ENCODE measurements at regions not wholly inside any gene's neighbourhood (a gene's known extent, or its start where the extent isn't known, plus 50 kb on each side); places are given as distances from the start of the nearest gene placed in this dataset.

DNA sequence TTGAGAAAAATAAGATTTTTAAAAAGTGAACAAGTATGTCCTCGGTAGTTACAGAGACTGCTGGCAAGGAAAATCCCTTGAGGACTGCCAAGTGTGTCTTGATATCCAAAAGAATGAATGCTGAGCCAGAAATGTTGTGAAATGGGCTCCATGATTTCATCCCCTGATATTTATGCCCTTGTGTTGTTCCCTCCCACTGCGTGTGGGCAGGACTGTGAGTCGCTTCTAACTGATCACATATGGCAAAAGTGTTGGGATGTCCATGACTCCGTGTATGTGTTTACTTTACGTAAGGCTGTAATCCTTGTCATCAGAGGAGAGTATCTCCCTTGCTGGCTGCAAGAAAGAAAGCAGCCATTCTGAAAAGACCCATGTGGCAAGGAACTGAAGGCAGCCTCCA is 285.1 kb downstream of the SS18 start:
- Histone ChIP-seq H3K27me3 (ENCODE audit: insufficient read depth, low read length) (no peaks in the 10 kb centered on the region), H3K9ac (ENCODE audit: low read depth, low read length) (no peak overlapping the region), H3K36me3 (ENCODE audit: insufficient read depth, low read depth, low read length) (no peaks in the 10 kb centered on the region), H3K9me3 (ENCODE audit: insufficient read depth, low read depth, low read length) (no peaks in the 10 kb centered on the region), H3K27ac (ENCODE audit: low read length) (no peak overlapping the region), H3K4me1 (ENCODE audit: insufficient read depth, low read length) (no peaks in the 10 kb centered on the region), H3K4me3 (ENCODE audit: low read length) (no peak overlapping the region)

DNA sequence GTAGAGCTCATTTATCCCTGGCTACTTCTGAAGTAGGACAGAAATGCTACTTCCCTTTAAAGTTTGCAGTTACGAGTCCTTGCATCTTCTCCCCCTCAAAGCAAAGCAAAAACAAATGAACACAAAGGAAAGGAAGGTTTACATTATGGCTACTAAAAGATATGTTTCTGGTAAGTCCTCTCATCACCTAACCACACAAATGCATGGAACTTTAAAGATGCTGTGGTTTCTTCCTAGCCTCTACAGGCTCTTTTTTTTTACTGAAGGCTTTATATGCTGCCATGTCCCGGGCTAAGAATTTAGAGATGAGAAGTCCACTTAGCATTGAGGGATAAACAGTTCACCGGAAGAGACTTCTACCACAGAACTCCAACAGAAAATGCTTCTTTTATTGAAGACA is 291.2 kb downstream of the SS18 start:
- Histone ChIP-seq H3K27ac (ENCODE audit: low read length) (no peak overlapping the region), H3K9ac (ENCODE audit: low read depth, low read length) (no peak overlapping the region), H3K27me3 (ENCODE audit: insufficient read depth, low read length) (no peaks in the 10 kb centered on the region), H3K9me3 (ENCODE audit: insufficient read depth, low read depth, low read length) (no peaks in the 10 kb centered on the region), H3K4me3 (ENCODE audit: low read length) (no peak overlapping the region), H3K4me1 (ENCODE audit: insufficient read depth, low read length) (no peaks in the 10 kb centered on the region), H3K36me3 (ENCODE audit: insufficient read depth, low read depth, low read length) (no peaks in the 10 kb centered on the region)

DNA sequence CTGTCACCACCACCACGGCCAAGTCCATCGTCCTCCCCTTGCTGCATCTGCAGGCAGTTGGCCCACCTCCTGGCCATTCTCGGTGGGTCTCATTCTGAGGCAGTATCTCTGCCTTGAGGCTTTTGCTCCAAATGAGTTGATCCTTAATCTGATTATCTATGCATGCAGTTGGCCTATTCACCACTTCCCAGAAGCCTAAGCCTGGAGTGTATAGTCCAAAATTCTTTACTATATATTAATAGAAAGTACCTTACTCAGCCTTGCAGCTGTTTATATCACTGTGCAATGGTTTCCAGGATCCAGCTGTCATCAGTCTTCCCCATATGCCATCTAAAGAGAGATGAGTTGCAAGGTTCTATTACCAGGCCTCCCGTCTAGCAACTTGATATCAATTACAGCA is 292.4 kb downstream of the SS18 start:
- Histone ChIP-seq H3K9ac (ENCODE audit: low read depth, low read length) (no peak overlapping the region), H3K27me3 (ENCODE audit: insufficient read depth, low read length) (no peaks in the 10 kb centered on the region), H3K4me1 (ENCODE audit: insufficient read depth, low read length) (no peaks in the 10 kb centered on the region), H3K9me3 (ENCODE audit: insufficient read depth, low read depth, low read length) (no peaks in the 10 kb centered on the region), H3K4me3 (ENCODE audit: low read length) (no peak overlapping the region), H3K27ac (ENCODE audit: low read length) (no peak overlapping the region), H3K36me3 (ENCODE audit: insufficient read depth, low read depth, low read length) (no peaks in the 10 kb centered on the region)

DNA sequence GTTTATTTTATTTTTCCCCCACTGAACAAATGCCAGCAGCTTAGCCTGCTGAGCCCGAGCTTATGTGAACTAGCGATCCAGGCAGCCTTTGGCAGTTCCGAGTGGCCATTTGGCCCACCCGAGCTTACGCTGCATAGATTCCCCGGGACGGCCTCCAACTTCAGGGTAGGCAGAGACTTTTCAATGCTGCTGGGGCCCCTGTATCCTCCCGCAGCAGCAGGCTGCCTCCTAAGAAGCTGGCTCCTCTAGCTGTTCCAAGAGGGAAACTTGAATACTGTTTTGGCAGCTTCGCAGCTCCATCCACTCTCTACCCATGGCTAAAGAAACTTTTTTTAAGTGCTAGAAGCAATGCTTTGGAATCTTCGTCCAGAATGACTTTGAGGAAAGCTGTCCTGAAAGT is 295.2 kb downstream of the SS18 start:
- Histone ChIP-seq H3K36me3 (ENCODE audit: insufficient read depth, low read depth, low read length) (no peaks in the 10 kb centered on the region), H3K27ac (ENCODE audit: low read length) (no peak overlapping the region), H3K4me1 (ENCODE audit: insufficient read depth, low read length) (no peaks in the 10 kb centered on the region), H3K9ac (ENCODE audit: low read depth, low read length) (no peak overlapping the region), H3K4me3 (ENCODE audit: low read length) (no peak overlapping the region), H3K9me3 (ENCODE audit: insufficient read depth, low read depth, low read length) (no peaks in the 10 kb centered on the region), H3K27me3 (ENCODE audit: insufficient read depth, low read length) (no peaks in the 10 kb centered on the region)

DNA sequence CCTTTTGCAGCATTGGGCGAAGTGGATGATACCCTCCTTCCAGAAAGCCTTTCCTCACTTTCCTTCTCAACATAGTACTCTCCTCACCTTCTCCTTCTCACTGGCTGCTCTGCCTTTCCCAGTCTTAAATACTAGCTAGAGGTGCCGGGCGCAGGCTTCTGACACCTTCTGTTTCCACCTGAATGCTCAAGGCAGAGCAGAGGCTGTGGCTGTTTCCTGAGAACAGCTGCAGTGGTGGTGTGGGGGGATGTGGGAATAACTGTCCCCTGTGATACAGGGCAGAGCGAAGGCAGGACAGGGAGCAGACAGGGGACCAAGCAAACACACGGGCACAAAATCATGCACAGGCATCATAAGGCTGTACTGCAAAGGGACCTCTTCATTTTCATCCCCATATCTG is 303.1 kb downstream of the SS18 start:
- H3K27me3 ChIP-seq (ENCODE audit: insufficient read depth, low read length): no peaks in the 10 kb centered on the region
- no peak overlapping the region for H3K9ac ChIP-seq (ENCODE audit: low read depth, low read length)
- H3K4me1 ChIP-seq (ENCODE audit: insufficient read depth, low read length): no peaks in the 10 kb centered on the region
- H3K27ac ChIP-seq (ENCODE audit: low read length): no peak overlapping the region
- no peaks in the 10 kb centered on the region for H3K36me3 ChIP-seq (ENCODE audit: insufficient read depth, low read depth, low read length)
- no peak overlapping the region for H3K4me3 ChIP-seq (ENCODE audit: low read length)
- H3K9me3 ChIP-seq (ENCODE audit: insufficient read depth, low read depth, low read length): no peaks in the 10 kb centered on the region

DNA sequence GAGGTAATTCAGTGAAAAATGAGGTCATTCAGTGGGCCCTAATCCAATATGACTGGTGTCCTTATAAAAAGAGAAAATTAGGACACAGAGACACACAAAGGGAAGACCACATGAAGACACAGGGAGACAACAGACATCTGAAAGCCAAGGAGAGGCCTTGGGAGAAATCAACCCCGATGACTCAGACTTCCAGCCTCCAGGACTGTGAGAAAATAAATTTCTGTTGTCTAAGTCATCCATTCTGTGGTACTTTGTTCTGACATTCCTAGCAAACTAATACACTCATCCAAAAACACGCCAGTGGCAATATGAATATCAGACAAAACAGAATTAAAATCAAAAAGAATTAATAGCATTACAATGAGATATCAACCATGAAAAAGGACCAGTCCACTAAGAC is 303.7 kb downstream of the SS18 start:
- no peaks in the 10 kb centered on the region for H3K36me3 ChIP-seq (ENCODE audit: insufficient read depth, low read depth, low read length)
- no peak overlapping the region for H3K27ac ChIP-seq (ENCODE audit: low read length)
- H3K9me3 ChIP-seq (ENCODE audit: insufficient read depth, low read depth, low read length): no peaks in the 10 kb centered on the region
- H3K27me3 ChIP-seq (ENCODE audit: insufficient read depth, low read length): no peaks in the 10 kb centered on the region
- no peaks in the 10 kb centered on the region for H3K4me1 ChIP-seq (ENCODE audit: insufficient read depth, low read length)
- no peak overlapping the region for H3K4me3 ChIP-seq (ENCODE audit: low read length)
- H3K9ac ChIP-seq (ENCODE audit: low read depth, low read length): no peak overlapping the region

DNA sequence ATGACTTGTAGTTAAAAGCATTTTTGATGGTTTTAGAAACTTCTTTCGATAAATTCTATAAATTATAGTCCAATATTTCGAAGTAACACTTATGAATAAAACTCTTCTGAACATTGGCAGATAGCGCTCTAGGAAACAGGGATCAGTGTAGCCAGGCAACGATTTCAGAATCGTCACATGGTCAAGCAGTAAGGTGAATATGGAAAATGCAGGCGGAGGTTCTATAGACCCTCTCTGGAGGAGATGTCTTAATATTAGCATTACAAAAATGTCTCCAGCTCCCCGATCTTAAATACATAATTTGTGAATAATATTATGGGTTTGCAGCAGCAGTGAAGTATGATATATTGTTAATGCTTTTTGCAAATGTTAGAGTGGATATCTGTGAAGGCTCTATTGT is 310.3 kb downstream of the SS18 start:
- no peaks in the 10 kb centered on the region for H3K27me3 ChIP-seq (ENCODE audit: insufficient read depth, low read length)
- H3K4me3 ChIP-seq (ENCODE audit: low read length): no peak overlapping the region
- H3K4me1 ChIP-seq (ENCODE audit: insufficient read depth, low read length): no peaks in the 10 kb centered on the region
- H3K9me3 ChIP-seq (ENCODE audit: insufficient read depth, low read depth, low read length): no peaks in the 10 kb centered on the region
- H3K36me3 ChIP-seq (ENCODE audit: insufficient read depth, low read depth, low read length): no peaks in the 10 kb centered on the region
- H3K9ac ChIP-seq (ENCODE audit: low read depth, low read length): no peak overlapping the region
- no peak overlapping the region for H3K27ac ChIP-seq (ENCODE audit: low read length)

DNA sequence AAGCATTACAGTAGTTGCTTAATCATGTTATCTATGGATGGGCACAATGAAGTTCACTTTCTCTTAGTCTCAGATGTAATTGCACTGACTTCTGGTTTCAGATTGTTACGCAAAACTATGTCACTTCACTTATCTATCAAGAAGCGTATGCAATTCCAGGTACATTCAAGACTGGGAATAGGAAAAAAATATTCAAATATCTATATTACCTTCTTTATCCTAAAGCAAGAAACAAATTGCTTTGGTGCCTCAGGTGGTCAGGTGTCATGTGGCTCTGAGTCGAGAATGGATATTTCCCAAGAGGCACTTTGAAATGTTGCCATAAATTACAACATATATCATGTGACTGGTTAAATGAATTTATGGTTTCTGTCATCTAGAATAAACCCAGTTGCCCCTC is 318.6 kb downstream of the SS18 start:
- H3K9ac ChIP-seq (ENCODE audit: low read depth, low read length): no peak overlapping the region
- no peaks in the 10 kb centered on the region for H3K4me1 ChIP-seq (ENCODE audit: insufficient read depth, low read length)
- H3K9me3 ChIP-seq (ENCODE audit: insufficient read depth, low read depth, low read length): no peaks in the 10 kb centered on the region
- H3K36me3 ChIP-seq (ENCODE audit: insufficient read depth, low read depth, low read length): no peaks in the 10 kb centered on the region
- H3K27ac ChIP-seq (ENCODE audit: low read length): no peak overlapping the region
- no peaks in the 10 kb centered on the region for H3K27me3 ChIP-seq (ENCODE audit: insufficient read depth, low read length)
- no peak overlapping the region for H3K4me3 ChIP-seq (ENCODE audit: low read length)

DNA sequence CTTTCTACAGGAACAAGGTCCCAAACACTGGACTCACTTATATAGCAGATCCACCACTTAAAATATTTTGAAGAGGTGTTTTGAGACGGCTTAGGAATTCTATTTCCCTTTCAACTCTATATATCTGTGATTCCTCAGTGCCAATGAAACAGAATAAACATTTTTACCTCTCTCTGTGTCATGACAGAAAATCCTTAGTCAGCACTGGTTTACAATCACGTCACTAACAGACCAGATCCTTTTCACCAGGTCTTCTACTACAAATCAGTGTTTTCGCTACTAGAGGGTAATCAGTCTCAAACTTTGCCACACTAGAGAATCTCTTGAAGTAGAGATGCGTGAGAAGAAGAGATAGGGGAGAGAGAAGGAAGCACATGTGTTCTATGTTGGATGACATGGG is 325.6 kb downstream of the SS18 start:
- H3K27me3 ChIP-seq (ENCODE audit: insufficient read depth, low read length): no peaks in the 10 kb centered on the region
- H3K4me1 ChIP-seq (ENCODE audit: insufficient read depth, low read length): no peaks in the 10 kb centered on the region
- H3K9me3 ChIP-seq (ENCODE audit: insufficient read depth, low read depth, low read length): no peaks in the 10 kb centered on the region
- H3K4me3 ChIP-seq (ENCODE audit: low read length): no peak overlapping the region
- H3K36me3 ChIP-seq (ENCODE audit: insufficient read depth, low read depth, low read length): no peaks in the 10 kb centered on the region
- H3K27ac ChIP-seq (ENCODE audit: low read length): no peak overlapping the region
- H3K9ac ChIP-seq (ENCODE audit: low read depth, low read length): no peak overlapping the region

DNA sequence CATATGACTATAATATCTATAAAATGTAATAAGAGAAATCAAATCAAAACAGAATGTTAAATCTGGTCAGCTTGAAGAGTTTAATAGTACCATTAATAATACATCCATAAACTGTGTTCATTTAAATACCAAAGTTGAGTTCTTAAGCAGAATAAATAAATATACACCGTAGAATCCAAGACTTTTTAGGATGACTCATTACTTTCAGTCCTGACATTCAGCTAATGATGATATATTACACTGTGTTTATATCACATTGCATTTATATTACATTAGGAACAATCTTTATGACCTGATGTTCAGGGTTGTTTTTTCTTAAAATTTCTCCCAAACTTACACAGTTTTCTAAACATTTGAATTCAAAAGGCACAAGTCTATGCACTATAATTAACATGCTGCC is 331.3 kb downstream of the SS18 start:
- no peak overlapping the region for H3K4me3 ChIP-seq (ENCODE audit: low read length)
- H3K4me1 ChIP-seq (ENCODE audit: insufficient read depth, low read length): no peaks in the 10 kb centered on the region
- no peaks in the 10 kb centered on the region for H3K27me3 ChIP-seq (ENCODE audit: insufficient read depth, low read length)
- H3K36me3 ChIP-seq (ENCODE audit: insufficient read depth, low read depth, low read length): no peaks in the 10 kb centered on the region
- no peaks in the 10 kb centered on the region for H3K9me3 ChIP-seq (ENCODE audit: insufficient read depth, low read depth, low read length)
- no peak overlapping the region for H3K27ac ChIP-seq (ENCODE audit: low read length)
- H3K9ac ChIP-seq (ENCODE audit: low read depth, low read length): no peak overlapping the region

DNA sequence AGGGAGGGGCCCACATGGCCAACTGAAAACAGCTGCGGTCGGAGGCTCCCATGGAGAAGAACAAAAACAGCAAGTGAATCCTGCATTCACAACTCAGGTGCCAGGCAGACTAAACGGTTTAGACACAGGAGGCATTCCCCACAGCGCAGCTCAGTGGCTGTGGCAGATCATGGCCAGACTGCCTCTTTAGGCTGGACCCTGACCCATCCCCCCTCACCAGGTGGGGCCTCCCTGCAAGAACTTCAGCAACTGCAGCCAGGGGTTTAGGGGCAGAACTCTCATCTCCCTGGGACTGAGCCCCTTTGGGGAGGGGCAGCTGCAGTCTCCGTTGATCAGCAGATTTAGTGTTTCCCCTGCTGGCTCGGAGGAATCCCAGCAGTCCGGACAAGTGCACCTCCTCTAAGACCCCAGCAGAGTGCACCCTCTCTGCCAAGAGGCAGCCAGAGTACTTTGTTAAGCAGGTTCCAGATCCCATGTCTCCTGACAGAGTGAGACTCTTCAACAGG is 346.7 kb downstream of the SS18 start:
- no peaks in the 10 kb centered on the region for H3K27me3 ChIP-seq (ENCODE audit: insufficient read depth, low read length)
- H3K9me3 ChIP-seq (ENCODE audit: insufficient read depth, low read depth, low read length): no peaks in the 10 kb centered on the region
- no peaks in the 10 kb centered on the region for H3K36me3 ChIP-seq (ENCODE audit: insufficient read depth, low read depth, low read length)
- peak overlapping the region; percentile 0; the same call in 1 of the 2 replicates for H3K4me3 ChIP-seq (ENCODE audit: low read length)
- no peak overlapping the region for H3K27ac ChIP-seq (ENCODE audit: low read length)
- H3K4me1 ChIP-seq (ENCODE audit: insufficient read depth, low read length): no peaks in the 10 kb centered on the region; the same call in 1 of the 2 replicates
- H3K9ac ChIP-seq (ENCODE audit: low read depth, low read length): peak overlapping the region; percentile 18; the same call in 1 of the 2 replicates

DNA sequence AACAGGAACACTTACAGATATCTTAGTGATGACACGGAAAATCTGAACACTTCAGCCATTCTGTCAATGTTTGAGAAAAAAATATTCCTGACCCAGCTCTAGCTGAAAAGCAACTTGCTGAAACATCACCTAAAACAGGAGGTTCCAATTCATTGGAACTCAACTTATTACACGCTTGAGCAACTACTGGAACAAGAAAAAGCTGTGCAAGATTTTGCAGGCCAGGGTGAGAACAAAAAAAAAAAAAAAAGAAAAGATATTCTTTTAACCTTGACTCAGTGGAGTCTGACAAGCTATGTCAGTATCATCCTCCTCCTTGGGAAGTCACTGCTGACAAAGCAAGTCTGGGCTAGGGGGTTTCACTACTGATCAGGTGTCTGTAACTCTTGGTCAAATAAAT is 351.0 kb downstream of the SS18 start:
- no peaks in the 10 kb centered on the region for H3K9me3 ChIP-seq (ENCODE audit: insufficient read depth, low read depth, low read length)
- peaks cover 32% of the 10 kb centered on the region for H3K27me3 ChIP-seq (ENCODE audit: insufficient read depth, low read length)
- no peaks in the 10 kb centered on the region for H3K36me3 ChIP-seq (ENCODE audit: insufficient read depth, low read depth, low read length)
- no peak overlapping the region for H3K9ac ChIP-seq (ENCODE audit: low read depth, low read length)
- H3K4me3 ChIP-seq (ENCODE audit: low read length): no peak overlapping the region
- peaks cover 14% of the 10 kb centered on the region; the same call in 1 of the 2 replicates for H3K4me1 ChIP-seq (ENCODE audit: insufficient read depth, low read length)
- H3K27ac ChIP-seq (ENCODE audit: low read length): no peak overlapping the region
